ENCODE measurements at regions not wholly inside any gene's neighbourhood (a gene's known extent, or its start where the extent isn't known, plus 50 kb on each side); places are given as distances from the start of the nearest gene placed in this dataset.

DNA sequence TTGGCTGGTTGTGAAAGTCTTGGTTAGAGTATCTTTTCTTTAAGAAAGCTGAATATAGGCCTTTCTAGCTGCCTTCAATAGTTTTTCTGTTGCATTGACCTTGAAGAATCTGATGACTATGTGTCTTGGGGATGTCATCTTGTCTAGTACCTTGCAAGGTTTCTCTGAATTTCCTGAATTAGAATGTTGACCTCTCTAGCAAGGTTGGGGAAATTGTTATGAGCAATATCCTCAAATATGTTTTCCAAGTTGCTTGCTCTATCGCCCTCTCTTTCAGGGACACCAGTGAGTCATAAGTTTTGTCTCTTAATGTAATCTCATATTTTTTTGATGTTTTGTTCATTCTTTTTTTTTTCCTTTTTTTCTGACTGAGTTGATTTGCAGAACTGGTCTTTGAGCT, 194.7 kb downstream of the RAB28 start:
- Mint-ChIP-seq H3K36me3 (ENCODE audit: low read depth) (no peaks in the 10 kb centered on the region), H3K4me1 (ENCODE audit: low read depth) (peaks cover 7% of the 10 kb centered on the region; the same call in 1 of the 2 replicates), H3K27me3 (ENCODE audit: insufficient read depth) (no peaks in the 10 kb centered on the region), H3K9me3 (peaks cover 15% of the 10 kb centered on the region), H3K27ac (no peak overlapping the region), H3K4me3 (no peak overlapping the region)
- TF ChIP-seq, protein P1, sequence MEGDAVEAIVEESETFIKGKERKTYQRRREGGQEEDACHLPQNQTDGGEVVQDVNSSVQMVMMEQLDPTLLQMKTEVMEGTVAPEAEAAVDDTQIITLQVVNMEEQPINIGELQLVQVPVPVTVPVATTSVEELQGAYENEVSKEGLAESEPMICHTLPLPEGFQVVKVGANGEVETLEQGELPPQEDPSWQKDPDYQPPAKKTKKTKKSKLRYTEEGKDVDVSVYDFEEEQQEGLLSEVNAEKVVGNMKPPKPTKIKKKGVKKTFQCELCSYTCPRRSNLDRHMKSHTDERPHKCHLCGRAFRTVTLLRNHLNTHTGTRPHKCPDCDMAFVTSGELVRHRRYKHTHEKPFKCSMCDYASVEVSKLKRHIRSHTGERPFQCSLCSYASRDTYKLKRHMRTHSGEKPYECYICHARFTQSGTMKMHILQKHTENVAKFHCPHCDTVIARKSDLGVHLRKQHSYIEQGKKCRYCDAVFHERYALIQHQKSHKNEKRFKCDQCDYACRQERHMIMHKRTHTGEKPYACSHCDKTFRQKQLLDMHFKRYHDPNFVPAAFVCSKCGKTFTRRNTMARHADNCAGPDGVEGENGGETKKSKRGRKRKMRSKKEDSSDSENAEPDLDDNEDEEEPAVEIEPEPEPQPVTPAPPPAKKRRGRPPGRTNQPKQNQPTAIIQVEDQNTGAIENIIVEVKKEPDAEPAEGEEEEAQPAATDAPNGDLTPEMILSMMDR (IDR thresholded peaks at IDR 0.05), result no peak
- peak; percentile 19 for DNase-seq

- peak; percentile 50 for DNase-seq
These were observed 198.8 kb downstream of the RAB28 start for GRCh38 chr4:13285336-13285735.

DNA sequence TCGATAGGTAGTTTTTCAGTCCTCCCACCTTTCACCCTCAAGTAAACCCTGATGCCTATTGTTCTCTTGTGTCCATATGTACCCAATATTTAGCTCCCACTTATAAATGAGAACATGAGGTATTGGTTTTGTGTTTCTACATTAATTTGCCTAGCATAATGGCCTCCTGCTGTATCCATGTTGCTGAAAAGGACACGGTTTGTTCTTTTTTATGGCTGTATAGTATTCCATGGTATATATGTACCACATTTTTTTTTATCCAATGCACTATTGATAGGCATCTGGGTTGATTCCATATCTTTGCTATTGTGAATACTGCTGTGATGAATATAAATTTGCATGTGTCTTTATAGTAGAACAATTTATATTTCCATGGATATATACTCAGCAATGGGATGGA, 199.2 kb downstream of the RAB28 start:
- Mint-ChIP-seq H3K27ac (no peak overlapping the region), H3K9me3 (peaks cover 15% of the 10 kb centered on the region), H3K27me3 (ENCODE audit: insufficient read depth) (no peaks in the 10 kb centered on the region; the same call in 1 of the 2 replicates), H3K4me3 (no peak overlapping the region), H3K4me1 (ENCODE audit: low read depth) (peaks cover 7% of the 10 kb centered on the region; the same call in 1 of the 2 replicates), H3K36me3 (ENCODE audit: low read depth) (no peaks in the 10 kb centered on the region; the same call in 1 of the 2 replicates)
- DNase-seq, result no peak
- TF ChIP-seq, protein P1 (IDR thresholded peaks at IDR 0.05), result no peak

More at GRCh38 chr4:13285336-13285735, 198.8 kb downstream of the RAB28 start:
- Mint-ChIP-seq H3K9me3 (peaks cover 15% of the 10 kb centered on the region), H3K27me3 (ENCODE audit: insufficient read depth) (no peaks in the 10 kb centered on the region; the same call in 1 of the 2 replicates), H3K27ac (no peak overlapping the region), H3K4me3 (no peak overlapping the region), H3K36me3 (ENCODE audit: low read depth) (no peaks in the 10 kb centered on the region; the same call in 1 of the 2 replicates), H3K4me1 (ENCODE audit: low read depth) (peaks cover 7% of the 10 kb centered on the region; the same call in 1 of the 2 replicates)
- TF ChIP-seq, protein P1 (IDR thresholded peaks at IDR 0.05), result no peak

DNA sequence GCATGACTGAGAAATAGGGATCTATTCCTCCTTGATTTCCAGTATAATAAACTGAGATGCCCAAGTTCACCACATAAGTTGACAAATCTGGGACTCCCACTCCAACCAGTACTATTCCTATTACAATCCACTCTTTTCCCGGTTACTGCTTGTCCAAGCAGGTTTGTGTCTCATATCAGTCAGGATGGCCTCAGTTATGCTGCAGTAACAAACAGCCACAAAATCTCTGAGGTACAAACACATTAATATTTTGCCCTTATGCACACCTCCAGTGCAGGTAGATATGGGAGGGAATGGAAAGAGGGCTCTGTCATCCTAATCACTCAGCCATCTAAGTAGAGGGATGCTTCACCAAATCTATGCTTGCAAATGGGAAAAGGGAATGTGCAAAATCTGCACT, 207.8 kb downstream of the RAB28 start:
- H3K27me3 Mint-ChIP-seq (ENCODE audit: insufficient read depth), result no peaks in the 10 kb centered on the region; the same call in 1 of the 2 replicates
- TF ChIP-seq, protein P1 (IDR thresholded peaks at IDR 0.05), result no peak

GRCh38 chr4:13268703-13269102, 215.4 kb downstream of the RAB28 start:
- TF ChIP-seq, protein P1 (IDR thresholded peaks at IDR 0.05), result no peak
- no peak for DNase-seq
- H3K27ac Mint-ChIP-seq, result no peak overlapping the region
- peaks cover 19% of the 10 kb centered on the region for H3K9me3 Mint-ChIP-seq
- H3K36me3 Mint-ChIP-seq (ENCODE audit: low read depth), result no peaks in the 10 kb centered on the region
- no peak overlapping the region for H3K4me3 Mint-ChIP-seq
- no peaks in the 10 kb centered on the region for H3K4me1 Mint-ChIP-seq (ENCODE audit: low read depth)
- H3K27me3 Mint-ChIP-seq (ENCODE audit: insufficient read depth), result no peaks in the 10 kb centered on the region; the same call in 1 of the 2 replicates

More for the DNA sequence above, 207.8 kb downstream of the RAB28 start:
- Mint-ChIP-seq H3K27ac (no peak overlapping the region), H3K4me3 (no peak overlapping the region), H3K36me3 (ENCODE audit: low read depth) (no peaks in the 10 kb centered on the region; the same call in 1 of the 2 replicates), H3K9me3 (peaks cover 25% of the 10 kb centered on the region), H3K4me1 (ENCODE audit: low read depth) (no peaks in the 10 kb centered on the region)
- DNase-seq, result no peak
